Mesendoderm (in vitro differentiated cells): ENCODE measurements at regions not wholly inside any gene's neighbourhood (a gene's known extent, or its start where the extent isn't known, plus 50 kb on each side); places are given as distances from the start of the nearest gene placed in this dataset.

Experiments
- DNase-seq: peaks from one replicate; pipeline ENCODE4 v3.0.0; 2013
- H2AK5ac ChIP-seq: 2 replicates; pipeline ENCODE4 v1.6.1; 2013; ENCODE audit warnings: low read length, inconsistent platforms
- H2BK120ac ChIP-seq: 2 replicates; pipeline ENCODE4 v1.6.1; 2013; ENCODE audit warnings: low read depth, mild to moderate bottlenecking, low read length, moderate library complexity, mixed read lengths
- H2BK15ac ChIP-seq: replicated peaks from 2 replicates; pipeline ENCODE4 v1.6.1; 2013; ENCODE audit warnings: low read depth, mild to moderate bottlenecking, moderate library complexity
- H2BK5ac ChIP-seq: 2 replicates; pipeline ENCODE4 v1.6.1; 2013; ENCODE audit warnings: low read length, inconsistent platforms
- H3K18ac ChIP-seq: 2 replicates; pipeline ENCODE4 v1.6.1; 2013; ENCODE audit warnings: mild to moderate bottlenecking, low read length, mixed read lengths
- H3K23ac ChIP-seq: one replicate; pipeline ENCODE4 v1.6.1; 2013; ENCODE audit warnings: low read length
- H3K27ac ChIP-seq: 2 replicates; pipeline ENCODE4 v1.5.1; 2013; ENCODE audit warnings: low read depth, mild to moderate bottlenecking, inconsistent platforms, low read length, moderate library complexity
- H3K27me3 ChIP-seq: 2 replicates; pipeline ENCODE4 v1.6.1; 2013; ENCODE audit warnings: low read length, control low read depth, mild to moderate bottlenecking, inconsistent platforms; ENCODE audit not compliant: insufficient read depth, poor library complexity
- H3K36me3 ChIP-seq: 2 replicates; pipeline ENCODE4 v1.6.1; 2013; ENCODE audit warnings: low read length, inconsistent platforms; ENCODE audit not compliant: control insufficient read depth, insufficient read depth
- H3K4ac ChIP-seq: one replicate; pipeline ENCODE4 v1.6.1; 2013; ENCODE audit warnings: low read depth, mild to moderate bottlenecking, low read length, moderate library complexity
- H3K4me1 ChIP-seq: 2 replicates; pipeline ENCODE4 v1.6.1; 2013; ENCODE audit warnings: low read depth, low read length, inconsistent platforms; ENCODE audit not compliant: control insufficient read depth
- H3K4me2 ChIP-seq: 2 replicates; pipeline ENCODE4 v1.6.1; 2013; ENCODE audit warnings: low read length
- H3K4me3 ChIP-seq: 2 replicates; pipeline ENCODE4 v1.5.1; 2013; ENCODE audit warnings: mild to moderate bottlenecking, low read length
- H3K56ac ChIP-seq: one replicate; pipeline ENCODE4 v1.6.1; 2013; ENCODE audit warnings: low read length
- H3K79me1 ChIP-seq: 2 replicates; pipeline ENCODE4 v1.6.1; 2013; ENCODE audit warnings: low read length, inconsistent platforms
- H3K79me2 ChIP-seq: 2 replicates; pipeline ENCODE4 v1.6.1; 2013; ENCODE audit warnings: mild to moderate bottlenecking, low read length; ENCODE audit not compliant: control insufficient read depth, insufficient read depth
- H3K9ac ChIP-seq: 2 replicates; pipeline ENCODE4 v1.6.1; 2013; ENCODE audit warnings: low read length, inconsistent platforms
- H4K5ac ChIP-seq: one replicate; pipeline ENCODE4 v1.6.1; 2013; ENCODE audit warnings: low read length
- H4K8ac ChIP-seq: one replicate; pipeline ENCODE4 v1.6.1; 2013; ENCODE audit warnings: low read depth, mild to moderate bottlenecking, control low read depth, low read length, moderate library complexity
- WGBS: extraction: QIAGEN DNeasy Blood & Tissue Kit; methylation state at CpG from one replicate; pipeline ENCODE4 v1.1.7; 2013; ENCODE audit warnings: low lambda C conversion rate, missing lambda C conversion rate; ENCODE audit not compliant: insufficient coverage; ENCODE audit errors: extremely low coverage; 5-methylcytosine and 5-hydroxymethylcytosine counted together

- no peaks in the 10 kb centered on the region for H3K27me3 ChIP-seq
- H3K4ac ChIP-seq: no peak overlapping the region
- H3K9ac ChIP-seq: no peak overlapping the region
- no peak overlapping the region for H2BK5ac ChIP-seq
- no peak overlapping the region for H3K18ac ChIP-seq
- DNase-seq: no peak
- H2BK15ac ChIP-seq: no peak overlapping the region
- no peak overlapping the region for H3K27ac ChIP-seq
- no peak overlapping the region for H3K4me3 ChIP-seq
- no peak overlapping the region for H2BK120ac ChIP-seq
- H4K8ac ChIP-seq: no peak overlapping the region
- no peak overlapping the region for H4K5ac ChIP-seq
- H3K36me3 ChIP-seq: no peaks in the 10 kb centered on the region
- no peaks in the 10 kb centered on the region for H3K4me1 ChIP-seq
- no CpG with 5 or more reads among the region's 4 CpGs for WGBS
- H3K56ac ChIP-seq: no peak overlapping the region
- no peak overlapping the region for H3K4me2 ChIP-seq
- no peak overlapping the region for H3K23ac ChIP-seq
- H3K79me1 ChIP-seq: no peaks in the 10 kb centered on the region
- no peak overlapping the region for H2AK5ac ChIP-seq
- no peaks in the 10 kb centered on the region for H3K79me2 ChIP-seq
These were observed 231.0 kb upstream of the GRAMD2B start for GRCh38 chr5:126192226-126192625.

- H2BK5ac ChIP-seq: no peak overlapping the region
- no peaks in the 10 kb centered on the region for H3K79me2 ChIP-seq
- no peak overlapping the region for H2BK15ac ChIP-seq
- no peaks in the 10 kb centered on the region for H3K27me3 ChIP-seq
- H3K4ac ChIP-seq: no peak overlapping the region
- no peaks in the 10 kb centered on the region for H3K79me1 ChIP-seq
- no peak overlapping the region for H3K56ac ChIP-seq
- H3K36me3 ChIP-seq: no peaks in the 10 kb centered on the region
- no peaks in the 10 kb centered on the region for H3K4me1 ChIP-seq
- H4K5ac ChIP-seq: no peak overlapping the region
- no peak overlapping the region for H3K27ac ChIP-seq
- no peak overlapping the region for H4K8ac ChIP-seq
- H2BK120ac ChIP-seq: no peak overlapping the region
- no peak overlapping the region for H3K18ac ChIP-seq
- H3K4me2 ChIP-seq: no peak overlapping the region
- no peak overlapping the region for H2AK5ac ChIP-seq
- no peak overlapping the region for H3K9ac ChIP-seq
- peak; percentile 22 for DNase-seq
- no peak overlapping the region for H3K4me3 ChIP-seq
- H3K23ac ChIP-seq: no peak overlapping the region
- WGBS: no CpG with 5 or more reads among the region's 5 CpGs
These were observed 227.7 kb upstream of the GRAMD2B start for GRCh38 chr5:126195410-126196100.

GRCh38 chr5:126198531-126198930, 224.7 kb upstream of the GRAMD2B start:
- no peak overlapping the region for H2BK120ac ChIP-seq
- H3K4me1 ChIP-seq: no peaks in the 10 kb centered on the region
- H3K9ac ChIP-seq: no peak overlapping the region
- no peaks in the 10 kb centered on the region for H3K79me2 ChIP-seq
- H3K27me3 ChIP-seq: no peaks in the 10 kb centered on the region
- no peak overlapping the region for H2BK15ac ChIP-seq
- no peak overlapping the region for H3K4me3 ChIP-seq
- H3K23ac ChIP-seq: no peak overlapping the region
- no peak overlapping the region for H3K18ac ChIP-seq
- DNase-seq: no peak
- no peaks in the 10 kb centered on the region for H3K79me1 ChIP-seq
- no peak overlapping the region for H4K5ac ChIP-seq
- no peak overlapping the region for H3K56ac ChIP-seq
- no peak overlapping the region for H3K27ac ChIP-seq
- no peak overlapping the region for H3K4ac ChIP-seq
- H3K4me2 ChIP-seq: no peak overlapping the region
- H3K36me3 ChIP-seq: no peaks in the 10 kb centered on the region
- H2AK5ac ChIP-seq: no peak overlapping the region
- no peak overlapping the region for H2BK5ac ChIP-seq
- no CpG with 5 or more reads among the region's 2 CpGs for WGBS
- H4K8ac ChIP-seq: no peak overlapping the region

GRCh38 chr5:126199467-126199866, 223.7 kb upstream of the GRAMD2B start:
- WGBS: no CpG with 5 or more reads among the region's 4 CpGs
- H2BK15ac ChIP-seq: no peak overlapping the region
- no peak overlapping the region for H2BK5ac ChIP-seq
- no peak overlapping the region for H3K18ac ChIP-seq
- H3K36me3 ChIP-seq: no peaks in the 10 kb centered on the region
- H3K23ac ChIP-seq: no peak overlapping the region
- no peak overlapping the region for H2AK5ac ChIP-seq
- H4K5ac ChIP-seq: no peak overlapping the region
- no peak overlapping the region for H3K56ac ChIP-seq
- no peak overlapping the region for H3K4ac ChIP-seq
- no peak overlapping the region for H2BK120ac ChIP-seq
- no peak overlapping the region for H3K4me3 ChIP-seq
- no peak overlapping the region for H3K9ac ChIP-seq
- no peak overlapping the region for H3K4me2 ChIP-seq
- DNase-seq: no peak
- H3K27ac ChIP-seq: no peak overlapping the region
- no peaks in the 10 kb centered on the region for H3K79me2 ChIP-seq
- no peaks in the 10 kb centered on the region for H3K79me1 ChIP-seq
- H4K8ac ChIP-seq: no peak overlapping the region
- no peaks in the 10 kb centered on the region for H3K27me3 ChIP-seq
- no peaks in the 10 kb centered on the region for H3K4me1 ChIP-seq

- Histone ChIP-seq H2BK120ac (no peak overlapping the region), H3K4ac (no peak overlapping the region), H2AK5ac (no peak overlapping the region), H3K23ac (no peak overlapping the region), H3K4me2 (no peak overlapping the region), H3K36me3 (no peaks in the 10 kb centered on the region), H4K8ac (no peak overlapping the region), H3K27me3 (no peaks in the 10 kb centered on the region), H3K18ac (peak overlapping the region; percentile 28), H2BK5ac (no peak overlapping the region), H3K79me1 (no peaks in the 10 kb centered on the region), H3K4me3 (no peak overlapping the region), H2BK15ac (no peak overlapping the region), H3K9ac (no peak overlapping the region), H3K27ac (no peak overlapping the region), H3K56ac (no peak overlapping the region), H3K79me2 (no peaks in the 10 kb centered on the region), H4K5ac (no peak overlapping the region), H3K4me1 (no peaks in the 10 kb centered on the region)
- WGBS: no CpG with 5 or more reads among the region's 4 CpGs
- DNase-seq: no peak
These were observed 214.5 kb upstream of the GRAMD2B start for GRCh38 chr5:126208691-126209090.

- Histone ChIP-seq H3K27me3 (no peaks in the 10 kb centered on the region), H3K4ac (no peak overlapping the region), H2BK15ac (no peak overlapping the region), H3K23ac (no peak overlapping the region), H3K27ac (no peak overlapping the region), H3K4me2 (no peak overlapping the region), H2BK5ac (no peak overlapping the region), H3K79me1 (no peaks in the 10 kb centered on the region), H2BK120ac (no peak overlapping the region), H3K18ac (no peak overlapping the region), H2AK5ac (no peak overlapping the region), H3K36me3 (no peaks in the 10 kb centered on the region), H4K5ac (no peak overlapping the region), H3K9ac (no peak overlapping the region), H4K8ac (no peak overlapping the region), H3K4me3 (no peak overlapping the region), H3K4me1 (no peaks in the 10 kb centered on the region), H3K56ac (no peak overlapping the region), H3K79me2 (no peaks in the 10 kb centered on the region)
- no CpG with 5 or more reads among the region's 6 CpGs for WGBS
- no peak for DNase-seq
These were observed 212.3 kb upstream of the GRAMD2B start for GRCh38 chr5:126210955-126211354.
